Coronary artery (tissue), 2 donors: ENCODE measurements at regions not wholly inside any gene's neighbourhood (a gene's known extent, or its start where the extent isn't known, plus 50 kb on each side); places are given as distances from the start of the nearest gene placed in this dataset.

ENCODE experiments used
- DNase-seq: peaks from one replicate; pipeline ENCODE4 v3.0.0-alpha.2; 2017; ENCODE audit warnings: low spot score
- H3K27ac ChIP-seq, 2 donors: fragments of 200-600 bp; sonication (generic); one replicate each; pipeline ENCODE4 v1.5.1; 2016 to 2019
- H3K4me3 ChIP-seq: fragments of 200-600 bp; sonication (generic); 2 replicates; pipeline ENCODE4 v1.5.1; 2016; ENCODE audit warnings: mild to moderate bottlenecking, moderate library complexity
- CTCF ChIP-seq: fragments of 200-600 bp; sonication (generic); IDR thresholded peaks from one replicate; pipeline ENCODE4 v1.5.1; 2019; ENCODE audit warnings: antibody characterized with exemption

DNA sequence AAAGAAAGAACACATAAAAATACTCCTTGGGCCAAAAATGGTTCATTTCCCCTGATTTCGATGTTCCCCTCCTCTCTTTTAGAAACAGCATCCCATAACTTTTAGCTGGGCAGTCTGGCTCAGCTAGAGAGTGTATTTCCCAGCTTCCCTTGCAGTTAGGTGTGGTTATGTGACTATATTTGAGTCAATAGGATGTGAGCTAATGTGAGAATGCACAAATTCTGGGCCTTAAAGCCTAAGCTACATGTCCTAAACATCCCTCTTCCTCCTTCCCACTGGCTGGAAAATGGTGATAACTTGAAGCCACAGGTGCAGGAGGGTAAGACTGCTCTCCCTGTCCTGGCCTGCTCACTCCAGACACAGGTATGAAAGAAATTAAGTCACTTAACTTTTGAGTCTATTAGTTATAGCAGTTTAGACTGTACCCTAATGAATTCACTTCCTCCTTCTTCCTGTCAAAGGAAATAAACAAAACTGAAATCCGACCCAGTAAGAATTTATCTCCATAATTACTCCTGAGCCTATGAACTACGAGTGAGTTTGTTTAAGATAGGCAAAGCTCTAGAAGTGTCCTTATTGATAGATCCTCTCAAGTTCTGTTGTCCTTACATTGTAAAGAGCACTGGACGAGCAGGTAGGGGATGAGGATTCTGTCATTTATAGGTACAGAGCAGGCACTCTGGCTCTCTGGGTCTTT, 177.6 kb downstream of the MTX2 start:
- Histone ChIP-seq H3K4me3 (no peak overlapping the region), H3K27ac (no peak overlapping the region)
- no peak for DNase-seq
- TF ChIP-seq CTCF, result no peak

- no peak for DNase-seq
- no peak for TF ChIP-seq CTCF
- H3K4me3 ChIP-seq, result no peak overlapping the region
- H3K27ac ChIP-seq, result no peak overlapping the region
Measured at GRCh38 chr2:176447616-176448015, 178.4 kb downstream of the MTX2 start.

DNA sequence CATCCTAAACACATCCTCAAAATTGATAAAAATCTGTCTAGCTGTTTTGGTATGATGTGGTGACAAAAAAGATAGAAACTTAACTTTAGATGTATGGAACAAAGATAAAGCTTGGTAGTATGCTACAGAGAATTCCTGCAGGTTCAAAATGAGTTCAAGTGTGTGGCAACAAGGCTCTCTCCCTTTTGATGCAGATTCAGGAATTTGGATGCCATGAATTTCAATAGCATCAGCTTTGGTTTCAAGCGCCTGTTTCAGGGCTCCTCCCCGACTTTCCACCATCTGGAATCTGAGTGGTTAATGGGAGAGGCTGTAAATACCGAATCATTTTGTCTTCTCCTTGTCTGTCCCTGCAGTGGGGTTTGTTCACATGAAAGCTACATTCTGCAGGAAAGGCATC, 180.6 kb downstream of the MTX2 start:
- Histone ChIP-seq H3K4me3 (no peak overlapping the region), H3K27ac (no peak overlapping the region)
- no peak for DNase-seq
- no peak for TF ChIP-seq CTCF

- no peak overlapping the region for H3K4me3 ChIP-seq
Measured at GRCh38 chr2:176453784-176454183, 184.5 kb downstream of the MTX2 start.

DNA sequence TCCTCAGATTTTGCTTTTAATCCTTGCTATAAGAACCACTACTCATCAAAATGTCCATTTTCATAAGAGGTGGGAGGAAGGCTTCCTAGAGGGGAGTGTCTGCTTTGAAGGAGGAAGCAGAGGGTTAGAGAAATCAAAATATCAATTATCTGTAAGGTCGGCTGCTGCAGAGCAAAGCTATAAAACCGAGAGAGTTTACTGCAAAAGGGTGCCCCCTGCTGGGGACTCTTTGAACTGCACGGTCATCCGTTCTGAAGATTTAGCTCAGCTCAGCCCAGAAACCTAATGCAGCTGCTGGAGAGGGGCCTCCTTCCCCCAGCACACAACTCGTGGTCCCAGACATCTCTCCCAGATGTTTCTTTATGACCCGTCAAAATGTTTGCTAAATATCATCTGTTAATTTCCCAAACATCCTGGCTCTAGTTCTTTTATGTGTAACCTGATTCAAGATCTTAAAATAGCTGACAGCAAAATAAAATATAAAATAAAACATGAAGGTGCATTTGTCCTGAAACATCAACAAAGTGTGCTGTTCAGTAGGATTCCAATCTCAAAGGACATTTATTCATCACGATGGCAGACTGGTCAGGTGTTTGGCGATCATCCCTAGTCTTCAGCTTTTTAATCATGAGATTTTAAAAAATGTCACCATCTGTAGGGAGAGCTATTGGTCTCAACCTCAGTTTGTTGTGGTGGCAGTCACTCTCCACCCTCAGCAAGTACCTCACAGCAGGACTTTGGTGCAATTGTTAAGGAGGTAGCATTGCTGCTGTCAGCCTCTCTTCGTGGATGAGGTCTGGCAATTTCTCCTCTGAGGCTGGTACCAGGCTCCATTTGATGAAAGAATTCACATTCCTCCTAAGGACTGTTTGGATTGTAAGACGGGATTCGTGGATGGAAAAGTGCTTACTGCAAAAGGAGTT, 185.9 kb downstream of the MTX2 start:
- no peak for DNase-seq
- Histone ChIP-seq H3K27ac (no peak overlapping the region), H3K4me3 (no peak overlapping the region)
- TF ChIP-seq CTCF, result peak; percentile 76

More at GRCh38 chr2:176453784-176454183, 184.5 kb downstream of the MTX2 start:
- TF ChIP-seq CTCF, result no peak
- DNase-seq, result no peak
- H3K27ac ChIP-seq, result no peak overlapping the region

- no peak for TF ChIP-seq CTCF
- no peak overlapping the region for H3K4me3 ChIP-seq
- no peak for DNase-seq
- no peak overlapping the region for H3K27ac ChIP-seq
Measured at GRCh38 chr2:176455816-176456291, 186.6 kb downstream of the MTX2 start.
